Left lung (tissue), 4 donors: ENCODE measurements at regions not wholly inside any gene's neighbourhood (a gene's known extent, or its start where the extent isn't known, plus 50 kb on each side); places are given as distances from the start of the nearest gene placed in this dataset.
"Not testable (repeated sequence)": the region's sequence is repeated elsewhere in the genome, so short reads cannot be mapped to it uniquely, and the experiment has no call there.

Experiments
- ATAC-seq: fragments of 200-7000 bp; cut with Tn5 transposase; one replicate; pipeline ENCODE4 v1.9.1; 2020; ENCODE audit warnings: moderate library complexity
- DNase-seq, 4 donors: peaks; one replicate each; pipeline ENCODE4 v3.0.0-alpha.2; 2013 to 2020
- H3K27ac ChIP-seq, 2 donors: fragments of 200-600 bp; sonication (generic) in 1 of 2; one replicate each; pipeline versions ENCODE4 v1.5.0 to v1.8.0; 2020 to 2021
- H3K27me3 ChIP-seq, 2 donors: fragments of 200-600 bp; sonication (generic) in 1 of 2; one replicate each; pipeline versions ENCODE4 v1.5.0 to v1.8.0; 2020 to 2021
- H3K36me3 ChIP-seq, 2 donors: fragments of 200-600 bp; sonication (generic) in 1 of 2; one replicate each; pipeline versions ENCODE4 v1.5.0 to v1.8.0; 2020 to 2021
- H3K4me1 ChIP-seq, 2 donors: fragments of 200-600 bp; one replicate each; pipeline ENCODE4 v1.8.0; 2021
- H3K4me3 ChIP-seq, 2 donors: fragments of 200-600 bp; sonication (generic) in 1 of 2; one replicate each; pipeline versions ENCODE4 v1.5.0 to v1.8.0; 2020 to 2021; ENCODE audit warnings: mild to moderate bottlenecking in 1 of 2
- H3K9me3 ChIP-seq, 2 donors: fragments of 200-600 bp; sonication (generic) in 1 of 2; one replicate each; pipeline versions ENCODE4 v1.5.0 to v1.8.0; 2020 to 2021
- intact Hi-C, 2 donors: fragments of 100-400 bp; cut with DNase I; formaldehyde crosslinking; loops; one replicate each; pipeline versions ENCODE4 v1.11.2 to v1.14.2; 2022
- TF ChIP-seq, protein P1 (sequence below), 2 donors: fragments of 200-600 bp; sonication (generic) in 1 of 2; IDR thresholded peaks; one replicate each; pipeline versions ENCODE4 v1.5.0 to v1.8.0; 2021; ENCODE audit warnings: antibody characterized with exemption in 2 of 2
- donor health status: DM: no; HTN: yes; CAD: no.
- donor health status: DM: no; HTN: no; CAD: no.

DNA sequence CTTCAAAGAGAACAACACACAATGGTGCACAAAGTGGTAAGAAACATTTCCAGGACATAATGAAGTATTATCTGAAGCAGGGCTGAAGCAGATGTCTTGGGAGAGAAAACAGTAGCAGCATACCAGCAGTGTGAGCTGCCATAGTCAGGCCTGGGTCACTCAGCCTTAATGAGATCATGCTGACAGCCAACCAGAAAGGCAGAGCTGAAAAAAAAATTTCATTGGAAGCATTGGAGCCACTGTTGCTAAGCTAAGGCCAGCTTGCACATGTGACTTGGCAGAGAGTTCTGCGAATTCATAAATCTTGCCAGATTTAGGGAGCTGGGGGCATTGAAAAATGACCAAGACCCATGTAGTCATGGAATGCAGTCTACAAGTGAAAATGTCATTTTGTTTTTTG, 444.0 kb upstream of the PITX2 start:
- intact Hi-C loops = no loop called here
- Histone ChIP-seq H3K4me1 (no peaks in the 10 kb centered on the region), H3K27ac (no peak overlapping the region), H3K9me3 (no peaks in the 10 kb centered on the region), H3K4me3 (no peak overlapping the region), H3K36me3 (no peaks in the 10 kb centered on the region), H3K27me3 (no peaks in the 10 kb centered on the region)
- DNase-seq (no peak), ATAC-seq (no peak)
- TF ChIP-seq, protein P1, sequence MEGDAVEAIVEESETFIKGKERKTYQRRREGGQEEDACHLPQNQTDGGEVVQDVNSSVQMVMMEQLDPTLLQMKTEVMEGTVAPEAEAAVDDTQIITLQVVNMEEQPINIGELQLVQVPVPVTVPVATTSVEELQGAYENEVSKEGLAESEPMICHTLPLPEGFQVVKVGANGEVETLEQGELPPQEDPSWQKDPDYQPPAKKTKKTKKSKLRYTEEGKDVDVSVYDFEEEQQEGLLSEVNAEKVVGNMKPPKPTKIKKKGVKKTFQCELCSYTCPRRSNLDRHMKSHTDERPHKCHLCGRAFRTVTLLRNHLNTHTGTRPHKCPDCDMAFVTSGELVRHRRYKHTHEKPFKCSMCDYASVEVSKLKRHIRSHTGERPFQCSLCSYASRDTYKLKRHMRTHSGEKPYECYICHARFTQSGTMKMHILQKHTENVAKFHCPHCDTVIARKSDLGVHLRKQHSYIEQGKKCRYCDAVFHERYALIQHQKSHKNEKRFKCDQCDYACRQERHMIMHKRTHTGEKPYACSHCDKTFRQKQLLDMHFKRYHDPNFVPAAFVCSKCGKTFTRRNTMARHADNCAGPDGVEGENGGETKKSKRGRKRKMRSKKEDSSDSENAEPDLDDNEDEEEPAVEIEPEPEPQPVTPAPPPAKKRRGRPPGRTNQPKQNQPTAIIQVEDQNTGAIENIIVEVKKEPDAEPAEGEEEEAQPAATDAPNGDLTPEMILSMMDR (IDR thresholded peaks at IDR 0.05) = no peak

DNA sequence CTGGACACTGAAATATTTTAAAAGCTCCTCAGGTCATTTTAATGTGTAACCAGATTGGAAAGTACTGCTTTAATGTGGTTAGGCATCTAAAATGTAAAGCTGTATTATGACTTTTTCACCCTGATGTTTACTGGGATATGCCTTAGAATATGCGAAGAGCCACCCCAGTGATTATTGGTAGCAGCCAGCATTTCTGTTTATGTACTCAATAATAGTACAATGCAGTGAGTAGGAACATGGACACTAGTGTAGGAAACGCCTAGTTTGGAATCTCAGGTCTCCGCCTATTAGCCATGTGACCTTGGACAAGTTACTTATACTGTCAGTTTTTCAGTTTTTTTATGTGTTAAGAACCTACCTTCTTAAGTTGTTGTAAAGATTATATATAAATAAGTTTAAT, 446.0 kb upstream of the PITX2 start:
- Histone ChIP-seq H3K36me3 (no peaks in the 10 kb centered on the region), H3K4me1 (no peaks in the 10 kb centered on the region), H3K27me3 (no peaks in the 10 kb centered on the region), H3K27ac (no peak overlapping the region), H3K9me3 (peaks cover 0 to 8% of the 10 kb centered on the region in 2 donors), H3K4me3 (no peak overlapping the region)
- intact Hi-C loops = no loop called here
- ATAC-seq (no peak), DNase-seq (no peak)
- TF ChIP-seq, protein P1 (IDR thresholded peaks at IDR 0.05) = no peak

DNA sequence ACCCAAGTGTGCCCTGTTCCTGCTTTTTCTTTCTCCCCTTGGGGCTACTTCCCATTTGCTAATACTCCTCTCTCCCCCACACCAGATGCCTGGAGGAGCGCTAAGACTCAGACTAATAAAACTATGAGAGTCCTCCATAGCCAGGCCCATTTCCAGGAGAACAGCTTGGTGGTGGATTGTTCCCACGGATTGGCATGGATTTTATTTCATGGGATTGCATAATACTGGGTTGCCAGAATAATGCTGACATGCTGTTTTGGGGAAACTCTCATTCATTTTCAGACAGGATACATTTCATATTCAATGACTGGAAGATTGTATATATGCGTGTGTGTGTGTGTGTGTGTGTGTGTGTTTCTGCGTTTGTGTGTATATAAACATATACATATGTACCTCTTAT, 447.5 kb upstream of the PITX2 start:
- no peak for DNase-seq
- TF ChIP-seq, protein P1 (IDR thresholded peaks at IDR 0.05) = no peak
- intact Hi-C loops = no loop called here

DNA sequence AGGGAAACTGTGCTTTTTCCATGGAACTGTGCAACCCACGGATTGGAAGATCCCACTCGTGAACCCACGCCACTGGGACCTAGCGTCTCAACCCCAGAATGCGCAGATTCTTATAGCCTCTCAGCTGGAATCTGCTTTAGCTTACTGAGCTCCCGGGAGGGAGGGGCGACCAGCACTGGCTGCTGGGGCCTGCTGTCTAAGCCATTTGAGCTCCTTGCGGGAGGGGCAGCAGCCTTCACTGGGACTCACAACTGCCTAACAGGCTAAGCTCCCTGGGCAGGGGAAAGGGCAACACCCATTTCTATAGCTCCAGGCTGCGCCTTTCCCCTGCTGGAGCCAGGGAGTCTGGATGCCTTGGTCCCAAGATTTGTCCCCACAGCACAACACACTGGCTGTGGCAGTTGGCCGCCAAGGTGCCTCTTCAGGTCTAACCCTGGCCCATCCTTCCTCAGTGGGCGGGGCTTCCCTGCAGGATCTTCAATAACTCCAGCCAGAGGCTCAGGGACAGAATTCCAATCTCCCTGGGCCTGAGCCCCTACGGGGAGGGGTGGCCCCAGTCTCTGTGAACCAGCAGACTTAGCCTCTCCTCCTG, 451.7 kb upstream of the PITX2 start:
- intact Hi-C loops = no loop called here
- TF ChIP-seq, protein P1 (IDR thresholded peaks at IDR 0.05) = no peak
- no peak for ATAC-seq

More for the DNA sequence above, 447.5 kb upstream of the PITX2 start:
- no peak for ATAC-seq
- Histone ChIP-seq H3K27me3 (no peaks in the 10 kb centered on the region), H3K4me1 (no peaks in the 10 kb centered on the region), H3K36me3 (no peaks in the 10 kb centered on the region), H3K4me3 (no peak overlapping the region), H3K27ac (no peak overlapping the region), H3K9me3 (peaks cover 0 to 15% of the 10 kb centered on the region in 2 donors)

DNA sequence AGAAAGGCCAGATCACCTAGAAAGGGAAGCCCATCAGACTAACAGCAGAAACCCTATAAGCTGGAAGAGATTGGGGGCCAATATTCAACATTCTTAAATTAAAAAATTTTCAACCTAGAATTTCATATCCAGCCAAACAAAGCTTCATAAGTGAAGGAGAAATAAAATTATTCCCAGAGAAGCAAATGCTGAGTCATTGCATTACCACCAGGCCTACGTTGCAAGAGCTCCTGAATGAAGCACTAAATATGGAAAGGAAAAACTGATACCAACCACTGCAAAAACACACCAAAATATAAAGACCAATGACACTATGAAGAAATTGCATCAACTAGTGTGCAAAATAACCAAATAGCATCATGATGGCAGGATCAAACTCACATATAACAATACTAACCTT, 453.4 kb upstream of the PITX2 start:
- H3K4me1 ChIP-seq, intact Hi-C loops, H3K27ac ChIP-seq, ATAC-seq, DNase-seq, H3K4me3 ChIP-seq, H3K27me3 ChIP-seq, H3K36me3 ChIP-seq: not testable (repeated sequence)
- peaks cover 0 to 33% of the 10 kb centered on the region in 2 donors for H3K9me3 ChIP-seq

More for the DNA sequence above, 451.7 kb upstream of the PITX2 start:
- peaks cover 0 to 30% of the 10 kb centered on the region in 2 donors for H3K9me3 ChIP-seq
- DNase-seq = no peak
- H3K27me3 ChIP-seq = no peaks in the 10 kb centered on the region
- H3K27ac ChIP-seq = no peak overlapping the region
- H3K36me3 ChIP-seq = no peaks in the 10 kb centered on the region
- H3K4me1 ChIP-seq = no peaks in the 10 kb centered on the region
- no peak overlapping the region for H3K4me3 ChIP-seq

DNA sequence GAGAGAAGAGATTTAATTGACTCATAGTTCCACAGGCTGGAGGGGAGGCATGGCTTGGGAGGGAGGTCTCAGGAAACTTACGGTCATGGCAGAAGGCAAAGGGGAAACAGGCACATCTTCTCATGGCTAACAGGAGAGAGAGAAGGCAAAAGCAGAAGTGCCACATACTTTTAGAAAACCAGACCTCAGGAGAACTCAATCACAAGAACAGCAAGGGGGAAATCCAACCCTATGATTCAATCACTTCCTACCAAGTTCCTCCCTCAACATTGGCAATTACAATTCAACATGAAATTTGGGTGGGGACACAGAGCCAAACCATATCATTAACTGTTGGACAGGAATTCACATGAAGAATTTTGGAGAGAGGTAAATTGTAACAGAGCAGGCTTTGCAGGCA, 485.3 kb upstream of the PITX2 start:
- Histone ChIP-seq H3K27me3 (no peaks in the 10 kb centered on the region), H3K27ac (no peak overlapping the region), H3K4me3 (no peak overlapping the region), H3K9me3 (no peaks in the 10 kb centered on the region), H3K36me3 (no peaks in the 10 kb centered on the region), H3K4me1 (no peaks in the 10 kb centered on the region)
- ATAC-seq = no peak
- TF ChIP-seq, protein P1 (IDR thresholded peaks at IDR 0.05) = no peak
- intact Hi-C loops = no loop called here
- DNase-seq = no peak
